KOPT-K1 (cell line): ENCODE measurements at regions not wholly inside any gene's neighbourhood (a gene's known extent, or its start where the extent isn't known, plus 50 kb on each side); places are given as distances from the start of the nearest gene placed in this dataset.

Source experiments
- H3K27ac ChIP-seq: fragments of 200-600 bp; sonication (generic); 2 replicates; pipeline ENCODE4 v1.5.1; 2016; ENCODE audit warnings: antibody characterized with exemption, mild to moderate bottlenecking, low read depth, low read length; ENCODE audit not compliant: poor library complexity, severe bottlenecking
- H3K36me3 ChIP-seq: fragments of 200-600 bp; sonication (generic); 2 replicates; pipeline ENCODE4 v1.5.1; 2017; ENCODE audit warnings: antibody characterized with exemption, mild to moderate bottlenecking, low read length, moderate library complexity; ENCODE audit not compliant: insufficient read depth
- H3K9me3 ChIP-seq: fragments of 200-600 bp; sonication (generic); 2 replicates; pipeline ENCODE4 v1.5.1; 2017; ENCODE audit warnings: antibody characterized with exemption, low read length, mild to moderate bottlenecking; ENCODE audit not compliant: insufficient read depth, poor library complexity, severe bottlenecking

GRCh38 chr3:83740504-83740903, 1218.3 kb upstream of the CADM2 start:
- Histone ChIP-seq H3K36me3 (no peaks in the 10 kb centered on the region), H3K27ac (no peak overlapping the region)

GRCh38 chr3:83765956-83766355, 1192.8 kb upstream of the CADM2 start:
- H3K36me3 ChIP-seq, result no peaks in the 10 kb centered on the region
- no peak overlapping the region for H3K27ac ChIP-seq
- no peaks in the 10 kb centered on the region for H3K9me3 ChIP-seq

More at GRCh38 chr3:83740504-83740903, 1218.3 kb upstream of the CADM2 start:
- H3K9me3 ChIP-seq, result no peaks in the 10 kb centered on the region

- H3K27ac ChIP-seq, result no peak overlapping the region
- H3K9me3 ChIP-seq, result no peaks in the 10 kb centered on the region
- H3K36me3 ChIP-seq, result no peaks in the 10 kb centered on the region
Measured at GRCh38 chr3:83769791-83770663, 1188.8 kb upstream of the CADM2 start.

GRCh38 chr3:83770664-83771402, 1188.0 kb upstream of the CADM2 start:
- no peaks in the 10 kb centered on the region for H3K36me3 ChIP-seq

GRCh38 chr3:83802801-83803200, 1156.0 kb upstream of the CADM2 start:
- no peaks in the 10 kb centered on the region for H3K36me3 ChIP-seq
- no peaks in the 10 kb centered on the region for H3K9me3 ChIP-seq
- H3K27ac ChIP-seq, result no peak overlapping the region

More at GRCh38 chr3:83770664-83771402, 1188.0 kb upstream of the CADM2 start:
- H3K27ac ChIP-seq, result no peak overlapping the region
- H3K9me3 ChIP-seq, result no peaks in the 10 kb centered on the region

- no peaks in the 10 kb centered on the region for H3K36me3 ChIP-seq
- no peaks in the 10 kb centered on the region for H3K9me3 ChIP-seq
- H3K27ac ChIP-seq, result no peak overlapping the region
Measured at GRCh38 chr3:83807511-83807910, 1151.3 kb upstream of the CADM2 start.

- H3K27ac ChIP-seq, result no peak overlapping the region
- H3K36me3 ChIP-seq, result no peaks in the 10 kb centered on the region
- H3K9me3 ChIP-seq, result no peaks in the 10 kb centered on the region
Measured at GRCh38 chr3:83813176-83813575, 1145.6 kb upstream of the CADM2 start.

- H3K27ac ChIP-seq, result no peak overlapping the region
- no peaks in the 10 kb centered on the region for H3K9me3 ChIP-seq
- no peaks in the 10 kb centered on the region for H3K36me3 ChIP-seq
Measured at GRCh38 chr3:83816653-83817052, 1142.1 kb upstream of the CADM2 start.

GRCh38 chr3:83821506-83821905, 1137.3 kb upstream of the CADM2 start:
- Histone ChIP-seq H3K9me3 (no peaks in the 10 kb centered on the region), H3K36me3 (no peaks in the 10 kb centered on the region), H3K27ac (no peak overlapping the region)

GRCh38 chr3:83823095-83823494, 1135.7 kb upstream of the CADM2 start:
- no peak overlapping the region for H3K27ac ChIP-seq
- no peaks in the 10 kb centered on the region for H3K9me3 ChIP-seq
- no peaks in the 10 kb centered on the region for H3K36me3 ChIP-seq

- H3K36me3 ChIP-seq, result no peaks in the 10 kb centered on the region
- H3K27ac ChIP-seq, result no peak overlapping the region
- no peaks in the 10 kb centered on the region for H3K9me3 ChIP-seq
Measured at GRCh38 chr3:83835040-83835439, 1123.7 kb upstream of the CADM2 start.

- Histone ChIP-seq H3K36me3 (no peaks in the 10 kb centered on the region), H3K9me3 (no peaks in the 10 kb centered on the region), H3K27ac (no peak overlapping the region)
Measured at GRCh38 chr3:83842511-83842910, 1116.3 kb upstream of the CADM2 start.

- Histone ChIP-seq H3K9me3 (no peaks in the 10 kb centered on the region), H3K27ac (no peak overlapping the region), H3K36me3 (no peaks in the 10 kb centered on the region)
Measured at GRCh38 chr3:83843716-83844115, 1115.1 kb upstream of the CADM2 start.

GRCh38 chr3:83849106-83849730, 1109.6 kb upstream of the CADM2 start:
- Histone ChIP-seq H3K36me3 (no peaks in the 10 kb centered on the region), H3K27ac (no peak overlapping the region), H3K9me3 (no peaks in the 10 kb centered on the region)

- H3K9me3 ChIP-seq, result no peaks in the 10 kb centered on the region
- no peak overlapping the region for H3K27ac ChIP-seq
Measured at GRCh38 chr3:83863380-83863779, 1095.4 kb upstream of the CADM2 start.

More at GRCh38 chr3:83863380-83863779, 1095.4 kb upstream of the CADM2 start:
- no peaks in the 10 kb centered on the region for H3K36me3 ChIP-seq
